ENCODE measurements at regions not wholly inside any gene's neighbourhood (a gene's known extent, or its start where the extent isn't known, plus 50 kb on each side); places are given as distances from the start of the nearest gene placed in this dataset.

DNA sequence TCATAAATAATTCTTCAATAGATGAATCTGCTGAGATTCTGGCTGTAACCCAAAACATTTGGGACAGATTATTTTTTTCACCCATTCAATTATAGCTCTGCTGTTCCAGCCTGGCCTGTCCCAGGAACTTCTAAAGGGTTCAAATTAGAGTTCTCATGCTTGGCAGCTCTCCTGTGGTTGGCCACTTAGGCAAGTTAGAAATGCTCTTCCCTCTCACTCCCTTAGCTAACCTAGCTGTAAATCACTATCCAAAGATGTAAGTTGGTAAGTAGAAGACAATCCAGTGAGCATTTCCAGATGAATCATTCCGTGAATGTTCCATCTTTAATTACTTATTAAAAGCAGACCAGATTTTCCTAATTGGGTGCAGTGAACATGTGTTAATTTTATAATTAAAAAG, 760.4 kb upstream of the TBX3 start:
- DNase-seq (ENCODE audit: low read depth in 4 of 4, low spot score in 2 of 4): no peak

DNA sequence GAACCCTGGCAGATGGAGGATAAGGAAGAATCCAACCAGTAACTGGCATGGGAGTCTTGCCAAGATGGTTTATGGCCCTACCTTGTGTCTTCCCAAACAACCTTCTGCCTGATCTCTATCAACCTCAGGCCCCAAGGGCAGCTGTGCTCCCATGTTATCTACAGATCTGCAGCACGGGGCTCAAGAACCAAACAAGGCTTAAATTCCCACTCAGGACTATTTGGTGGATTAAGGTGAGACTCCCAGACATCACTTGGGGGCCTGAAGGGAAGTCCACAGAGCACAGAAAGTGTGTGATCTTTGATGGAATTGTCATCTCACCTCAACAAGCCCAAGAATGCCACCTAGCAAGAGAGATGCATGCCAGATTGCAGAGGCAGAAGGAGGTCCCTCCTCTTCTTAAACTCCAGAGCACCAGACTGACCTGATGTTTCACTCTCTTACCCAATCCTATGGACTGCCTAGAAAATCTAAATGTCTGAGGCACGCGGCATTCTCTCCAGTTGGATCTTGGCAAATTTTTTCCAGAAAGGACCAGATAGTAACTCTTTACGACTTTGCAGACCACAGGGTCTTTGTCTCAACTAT, 759.5 kb upstream of the TBX3 start:
- DNase-seq (ENCODE audit: low read depth in 4 of 4, low spot score in 2 of 4): no peak

DNA sequence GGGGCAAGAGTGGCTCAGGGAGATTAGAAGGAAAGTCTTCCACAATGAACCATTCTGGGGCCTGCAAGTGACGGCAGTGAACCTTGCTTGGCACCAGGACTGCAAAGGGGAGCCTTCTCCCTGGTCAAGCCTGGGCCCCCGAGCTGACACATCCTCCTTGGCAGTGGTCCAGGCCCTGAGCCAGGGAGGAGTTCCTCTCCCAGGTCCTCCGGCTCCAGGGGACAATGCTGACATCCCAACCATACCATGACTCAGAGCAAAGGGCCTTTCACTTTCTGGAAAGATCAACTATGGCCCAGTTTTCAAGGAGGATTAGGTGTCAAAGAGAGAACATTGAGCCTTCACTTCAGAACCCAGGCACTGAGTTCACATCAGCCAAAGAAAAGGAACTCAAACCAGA, 756.5 kb upstream of the TBX3 start:
- no peak for DNase-seq (ENCODE audit: low read depth in 4 of 4, low spot score in 2 of 4)

DNA sequence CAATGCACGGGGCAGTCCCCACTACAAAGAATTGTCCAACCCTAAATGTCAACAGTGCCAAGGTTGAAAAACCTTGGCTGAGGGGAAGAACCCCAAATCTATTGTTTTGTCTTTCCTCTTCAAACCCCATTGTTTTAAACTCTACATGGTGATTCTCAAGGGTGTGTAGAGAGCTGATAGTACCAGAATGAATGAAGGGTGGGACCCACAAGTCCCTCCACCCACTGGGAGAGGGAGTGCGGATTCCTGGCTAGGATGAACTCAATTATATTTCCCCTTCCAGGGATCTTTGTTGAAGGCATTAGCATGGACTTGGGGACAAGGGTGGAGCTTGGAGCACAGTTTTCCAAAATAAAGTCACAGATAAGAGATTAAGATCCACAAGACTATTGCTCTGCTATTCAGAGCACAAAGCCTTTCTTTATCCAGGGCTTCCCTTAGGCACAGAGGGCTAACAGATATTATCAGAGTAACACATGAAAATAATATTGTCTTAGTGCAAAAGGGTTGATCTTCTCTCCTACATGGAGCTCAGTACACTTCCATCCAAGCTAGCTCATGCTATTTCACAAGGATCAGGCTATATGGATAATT, 755.1 kb upstream of the TBX3 start:
- no peak for DNase-seq (ENCODE audit: low read depth in 4 of 4, low spot score in 2 of 4)

DNA sequence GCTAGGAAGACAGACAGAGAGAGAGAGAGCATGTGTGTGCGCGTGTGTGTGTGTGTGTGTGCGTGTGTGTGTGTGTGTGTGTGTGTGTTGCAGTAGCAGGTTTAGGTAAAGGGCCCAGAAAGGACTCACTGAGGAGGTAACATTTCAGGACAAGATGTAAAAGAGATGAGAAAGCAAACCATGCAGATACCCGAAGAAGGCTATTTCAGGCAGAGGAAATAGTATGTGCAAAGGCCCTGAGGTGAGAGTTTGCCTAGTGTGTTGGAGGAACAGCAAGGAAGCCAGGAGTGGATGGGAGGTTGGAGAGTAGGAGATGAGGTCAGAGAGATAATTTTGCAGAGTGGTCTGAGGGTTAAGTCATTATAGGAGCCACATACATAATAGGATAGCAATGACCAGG, 754.3 kb upstream of the TBX3 start:
- no peak for DNase-seq (ENCODE audit: low read depth in 4 of 4, low spot score in 2 of 4)

DNA sequence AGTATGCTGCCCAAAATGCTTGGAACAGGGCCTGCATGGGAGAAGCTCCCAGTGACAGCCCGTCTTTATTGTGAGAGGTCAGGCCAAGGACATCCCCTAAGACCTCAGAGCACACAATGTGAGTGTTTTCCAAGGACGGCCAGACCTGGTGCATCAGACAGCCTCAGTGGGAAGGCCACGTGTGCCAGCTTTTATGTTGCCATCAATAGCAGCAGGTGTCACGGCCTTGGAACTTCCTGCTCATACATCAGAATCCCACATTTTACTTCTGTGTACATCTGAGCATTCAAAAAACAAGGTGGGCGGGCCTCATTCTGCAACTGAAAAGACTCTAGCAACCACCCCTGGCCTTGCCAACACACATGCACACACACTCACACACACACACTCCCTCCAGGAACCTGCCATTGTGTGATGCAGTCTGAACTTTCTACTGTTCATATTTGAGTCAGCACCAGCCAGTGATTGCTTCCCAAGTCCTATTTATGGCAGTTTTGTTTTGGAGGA, 753.1 kb upstream of the TBX3 start:
- no peak for DNase-seq (ENCODE audit: low read depth in 4 of 4, low spot score in 2 of 4)

DNA sequence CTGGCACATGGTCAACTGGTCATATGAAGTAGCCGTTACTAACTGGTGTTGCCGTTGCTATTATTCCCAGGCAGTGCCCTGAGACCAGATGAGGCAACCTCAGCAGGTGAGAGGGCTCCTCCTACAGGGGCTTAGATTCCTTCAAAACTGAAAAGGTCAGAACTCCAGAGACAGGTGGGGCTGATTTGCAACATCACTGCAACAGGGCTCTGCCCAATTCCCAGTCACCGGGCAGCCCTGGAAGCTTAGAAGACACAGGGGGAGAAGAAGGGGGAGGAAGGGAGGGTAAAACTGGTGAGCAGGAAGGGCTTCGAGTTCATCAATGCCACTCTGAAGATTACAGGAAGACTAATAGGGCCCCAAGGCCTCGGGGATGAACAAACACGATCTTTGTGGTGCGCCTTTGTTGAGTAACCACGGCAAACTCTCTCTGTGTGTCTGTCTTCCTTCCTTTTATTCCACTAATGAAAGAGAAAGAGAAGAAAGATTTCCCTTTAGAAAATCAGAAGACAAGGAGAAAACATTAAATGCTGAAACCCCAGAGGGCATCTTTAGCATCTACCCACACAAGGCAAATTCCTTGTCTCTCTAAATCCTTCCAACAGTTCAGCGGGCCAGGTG, 749.1 kb upstream of the TBX3 start:
- DNase-seq (ENCODE audit: low read depth in 4 of 4, low spot score in 2 of 4): no peak

DNA sequence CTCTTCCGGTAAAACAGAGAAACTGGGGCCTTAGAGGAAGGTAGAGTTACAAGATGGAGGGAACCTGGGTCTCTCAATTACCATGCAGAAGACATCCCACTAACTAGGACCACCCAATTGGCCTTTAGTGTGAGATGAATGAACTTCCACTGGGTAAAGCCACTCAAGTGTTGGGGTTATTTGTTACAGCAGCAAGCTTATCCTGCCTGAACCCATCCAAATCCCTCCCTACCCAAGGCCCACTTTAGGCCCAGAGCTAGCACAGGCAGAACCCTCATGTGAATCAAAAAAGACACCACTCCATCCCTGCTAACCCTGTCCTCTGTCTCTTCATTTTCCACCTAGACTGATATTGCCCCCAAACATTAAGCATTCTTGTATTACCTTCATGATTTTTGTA, 746.7 kb upstream of the TBX3 start:
- no peak for DNase-seq (ENCODE audit: low read depth in 4 of 4, low spot score in 2 of 4)

DNA sequence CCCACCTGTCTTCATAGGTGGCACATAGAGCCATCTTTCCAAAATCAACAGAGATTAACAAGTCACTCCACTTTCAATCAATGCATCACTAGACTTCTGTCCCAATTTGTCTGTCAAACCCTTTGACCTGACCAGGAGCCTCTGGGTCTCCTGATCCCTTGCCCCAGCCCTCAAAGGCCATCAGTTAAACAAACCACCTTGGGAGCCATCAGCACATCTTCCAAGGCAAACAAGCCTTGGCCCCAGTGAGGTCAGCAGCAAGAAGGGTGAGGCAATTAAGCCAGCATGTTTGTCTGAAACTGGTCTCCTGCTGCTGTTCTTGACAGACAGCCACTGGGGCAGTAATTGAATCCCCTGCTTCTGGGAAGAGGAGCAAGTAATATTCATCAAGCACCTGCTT, 742.8 kb upstream of the TBX3 start:
- DNase-seq (ENCODE audit: low read depth in 4 of 4, low spot score in 2 of 4): no peak

DNA sequence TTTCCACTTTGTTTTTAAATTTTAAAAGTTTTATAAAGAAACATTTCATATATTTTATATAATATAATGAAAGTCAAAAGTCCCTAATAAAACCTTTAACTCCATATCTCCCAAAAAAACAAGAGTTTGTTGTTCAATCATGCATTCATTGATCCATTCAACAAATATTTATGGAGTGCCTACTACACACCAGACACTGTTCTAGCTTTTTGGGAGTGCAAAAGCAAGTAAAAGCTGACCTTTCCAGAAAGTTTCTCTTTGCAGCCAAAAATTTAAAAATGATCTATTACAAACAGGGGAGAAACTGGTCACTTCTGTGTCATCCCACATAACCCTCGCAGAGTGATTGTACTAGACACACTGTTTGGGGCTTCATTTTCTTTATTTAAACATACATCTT, 740.0 kb upstream of the TBX3 start:
- no peak for DNase-seq (ENCODE audit: low read depth in 4 of 4, low spot score in 2 of 4)

DNA sequence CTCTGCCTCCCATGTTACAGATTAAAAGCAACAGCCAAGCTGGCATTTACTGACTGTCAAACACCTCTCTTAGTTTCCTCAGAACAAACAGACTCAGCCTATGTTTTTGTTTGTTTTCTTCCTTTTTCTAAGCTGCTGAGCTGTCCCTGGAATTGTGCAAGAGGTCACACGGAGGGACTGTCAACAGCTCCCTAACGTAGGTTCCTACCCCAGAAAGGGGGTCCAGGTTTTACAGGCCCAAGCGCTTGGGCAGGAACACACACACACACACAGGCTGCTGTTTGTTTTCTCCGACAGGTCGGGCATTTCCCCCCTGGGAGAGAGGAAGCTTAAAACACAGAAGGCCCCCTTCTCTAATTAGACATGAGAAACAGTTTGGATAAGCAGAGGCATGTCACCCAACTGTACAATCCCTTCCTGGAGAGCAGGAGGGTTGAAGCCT, 739.6 kb upstream of the TBX3 start:
- DNase-seq (ENCODE audit: low read depth in 4 of 4, low spot score in 2 of 4): no peak

DNA sequence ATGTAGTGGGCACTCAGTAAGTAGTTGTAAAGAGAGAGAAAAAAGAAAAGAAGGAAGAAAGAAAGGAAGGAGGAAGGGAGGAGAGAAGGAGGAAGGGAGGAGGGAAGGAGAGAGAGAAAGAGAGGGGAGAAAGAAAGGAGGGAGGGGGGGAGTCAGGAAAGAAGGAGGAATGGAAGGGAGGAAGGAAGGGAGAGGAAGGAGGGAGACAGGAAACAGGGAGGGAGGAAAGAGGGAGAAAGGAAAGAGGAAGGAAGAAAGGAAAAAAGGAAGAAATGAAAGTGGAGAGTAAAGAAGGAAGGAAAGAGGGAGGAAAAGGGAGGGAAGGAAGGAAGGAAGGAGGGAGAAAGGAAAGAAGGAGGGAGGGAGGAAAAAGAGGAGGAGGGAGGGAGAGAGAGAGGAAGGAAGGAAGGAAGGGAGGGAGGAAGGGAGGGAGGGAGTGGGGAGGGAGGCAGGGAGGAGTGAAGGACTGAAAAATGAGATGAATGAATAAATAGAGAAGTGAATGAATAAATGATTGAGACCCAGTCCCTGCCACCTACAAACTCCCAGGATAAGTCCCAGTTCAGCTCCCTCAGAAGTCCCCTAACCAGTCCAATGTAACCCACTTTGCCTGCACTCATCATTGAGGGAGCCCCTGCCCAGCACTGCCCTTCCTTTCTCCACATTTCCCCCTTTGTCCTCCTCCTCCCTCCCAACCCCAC, 739.0 kb upstream of the TBX3 start:
- no peak for DNase-seq (ENCODE audit: low read depth in 4 of 4, low spot score in 2 of 4)

DNA sequence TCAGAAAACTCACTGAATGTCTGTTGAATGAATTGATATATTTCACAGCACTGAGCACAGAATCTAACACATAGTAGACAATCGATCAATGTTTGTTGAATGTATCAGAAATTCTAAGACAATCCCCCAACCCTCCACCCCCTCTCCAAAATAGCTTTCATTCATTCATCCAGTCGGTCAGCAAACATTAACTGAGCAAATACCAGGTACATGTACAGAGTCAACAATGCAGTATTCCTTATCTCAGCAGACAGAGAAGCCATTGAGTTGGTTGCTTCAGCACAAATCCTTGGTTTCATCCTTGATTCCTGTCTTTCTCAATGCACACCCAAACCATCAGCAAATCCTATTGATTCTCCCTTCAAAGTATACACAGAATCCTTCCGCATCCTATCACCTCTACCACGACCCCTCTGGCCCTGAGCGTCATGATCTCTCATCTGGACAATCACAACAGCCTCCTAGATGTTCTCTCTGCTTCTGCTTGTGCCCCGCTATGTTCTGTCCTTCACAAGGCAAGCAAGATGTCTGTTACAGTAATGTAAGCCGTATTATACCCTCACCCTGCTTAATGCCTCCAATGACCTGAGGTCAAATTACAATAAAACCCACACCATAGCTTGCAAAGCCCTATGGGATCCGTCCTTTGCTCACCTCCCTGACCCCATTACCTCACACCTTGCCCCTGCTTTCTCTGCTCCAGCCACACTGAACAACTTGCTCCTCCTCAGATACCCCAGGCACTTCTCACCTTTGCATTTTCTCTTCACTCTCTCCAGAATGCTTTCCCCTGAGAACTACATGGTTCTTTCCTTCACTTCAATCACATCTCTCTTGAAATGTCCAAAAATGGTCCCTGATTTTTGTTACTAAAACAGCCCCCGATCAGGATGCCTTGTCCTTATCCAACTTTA, 738.1 kb upstream of the TBX3 start:
- DNase-seq (ENCODE audit: low read depth in 4 of 4, low spot score in 2 of 4): no peak

DNA sequence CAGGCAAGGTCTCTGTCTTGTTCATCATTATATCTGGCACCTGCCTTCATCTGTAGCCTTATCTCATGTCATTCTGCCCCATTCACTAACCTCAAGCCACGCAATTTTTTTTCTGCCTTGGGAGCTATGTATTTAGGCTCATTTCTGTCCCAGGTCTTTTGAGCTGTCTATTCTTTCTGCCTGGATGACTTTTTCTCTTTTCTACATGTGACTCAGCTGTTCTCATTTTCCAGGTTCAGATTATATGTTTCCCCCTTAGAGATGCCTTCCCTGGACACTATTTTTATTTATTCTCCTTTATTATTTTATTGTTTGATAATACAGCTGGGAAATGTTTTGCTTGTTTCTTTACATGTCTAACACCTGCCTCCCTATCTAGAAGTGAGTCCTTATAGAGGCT, 737.4 kb upstream of the TBX3 start:
- no peak for DNase-seq (ENCODE audit: low read depth in 4 of 4, low spot score in 2 of 4)

DNA sequence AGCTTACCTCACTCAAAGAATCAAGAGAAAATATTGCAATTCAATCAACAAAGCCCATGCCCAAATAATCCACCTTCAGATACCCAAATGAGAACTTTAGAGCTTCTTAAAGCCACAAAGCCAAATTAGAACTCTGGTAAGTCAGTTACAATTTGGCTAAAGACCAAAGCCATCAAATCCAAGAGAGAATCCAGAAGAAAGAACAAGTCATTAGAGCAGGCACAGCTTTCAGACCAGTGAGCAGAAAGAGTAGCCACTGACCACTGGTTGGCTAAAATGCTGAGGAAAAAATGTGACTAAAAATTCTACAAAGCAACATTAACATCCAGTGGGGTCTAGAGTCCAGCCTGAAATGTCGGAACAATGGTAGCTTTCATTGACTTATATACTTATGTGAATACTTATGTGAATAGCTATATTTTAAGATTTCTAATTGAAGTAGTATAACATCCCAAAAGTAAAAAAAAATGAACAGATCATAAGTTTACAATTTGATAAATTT, 735.2 kb upstream of the TBX3 start:
- no peak for DNase-seq (ENCODE audit: low read depth in 4 of 4, low spot score in 2 of 4)

DNA sequence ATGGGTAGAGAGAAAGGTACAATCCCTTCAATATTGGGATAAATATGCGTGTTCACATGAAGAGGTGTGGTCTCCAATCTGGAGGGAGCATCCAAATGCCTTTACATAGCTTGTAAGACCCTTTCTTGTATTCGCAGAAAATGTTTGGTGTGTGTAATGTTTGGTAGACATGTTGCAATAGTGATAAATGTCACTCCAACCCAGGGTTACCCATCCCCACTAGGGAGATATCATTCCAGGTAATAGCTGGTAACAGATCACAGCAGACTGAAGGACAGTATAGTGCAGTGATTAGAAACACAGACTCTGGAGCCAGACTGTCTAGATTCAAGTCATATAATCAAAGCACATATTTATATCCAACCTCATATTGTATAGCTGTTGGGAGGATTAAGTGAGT, 733.6 kb upstream of the TBX3 start:
- no peak for DNase-seq (ENCODE audit: low read depth in 4 of 4, low spot score in 2 of 4)

DNA sequence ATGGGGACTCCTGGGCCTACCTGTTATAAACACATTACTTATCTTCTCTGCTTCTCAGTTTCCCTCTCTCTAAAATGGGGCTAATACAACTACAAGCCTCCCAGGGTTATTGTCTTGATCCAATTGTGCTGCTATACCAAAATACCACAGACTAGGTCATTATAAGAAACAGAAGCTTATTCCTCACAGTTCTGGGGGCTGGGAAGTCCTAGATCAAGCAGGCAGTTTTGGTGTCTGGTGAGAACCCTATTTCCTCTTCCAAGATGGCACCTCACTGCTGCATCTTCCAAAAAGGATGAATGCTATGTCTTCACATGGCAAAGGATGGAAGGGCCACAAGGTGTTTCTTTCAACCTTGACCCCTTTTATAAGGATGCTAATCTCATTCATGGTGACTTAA, 732.9 kb upstream of the TBX3 start:
- DNase-seq (ENCODE audit: low read depth in 4 of 4, low spot score in 2 of 4): no peak

DNA sequence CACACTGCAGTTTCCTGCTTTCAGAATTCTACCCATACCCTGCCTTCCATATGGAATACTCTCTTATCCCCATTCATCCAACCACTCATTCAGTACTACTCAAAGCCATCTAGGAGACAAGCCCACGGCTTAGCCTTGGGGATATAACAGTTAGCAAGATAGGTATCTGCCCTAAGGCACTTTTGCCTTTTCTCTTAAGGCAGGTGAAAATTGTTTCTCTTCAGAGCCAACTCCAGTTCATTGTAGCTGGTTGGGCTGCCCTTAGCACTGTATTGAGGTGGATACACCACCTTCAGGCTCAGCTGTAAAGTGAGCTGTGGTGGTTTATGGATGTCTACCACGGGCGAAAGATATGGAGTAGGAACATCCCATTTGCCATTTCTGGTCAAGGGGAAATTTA, 729.7 kb upstream of the TBX3 start:
- no peak for DNase-seq (ENCODE audit: low read depth in 4 of 4, low spot score in 2 of 4)

DNA sequence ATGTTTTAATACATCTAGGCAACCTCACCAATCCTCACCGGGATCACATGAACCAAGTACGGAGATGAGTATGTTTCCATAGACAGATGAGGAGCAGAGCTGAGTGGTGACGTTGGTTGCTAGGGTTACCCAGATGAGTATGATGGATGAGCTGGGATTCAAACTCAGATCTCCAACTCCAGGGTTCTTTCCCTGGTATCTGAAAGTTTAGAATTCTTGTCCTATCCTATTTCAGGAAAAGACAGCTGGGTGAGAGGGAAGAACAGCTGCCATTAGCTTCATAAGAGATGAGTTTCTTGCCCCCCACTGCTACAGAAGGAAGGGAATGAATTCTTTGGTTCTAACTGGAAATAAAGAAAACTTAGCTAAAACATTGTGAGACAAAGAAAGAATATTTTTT, 728.9 kb upstream of the TBX3 start:
- no peak for DNase-seq (ENCODE audit: low read depth in 4 of 4, low spot score in 2 of 4)

DNA sequence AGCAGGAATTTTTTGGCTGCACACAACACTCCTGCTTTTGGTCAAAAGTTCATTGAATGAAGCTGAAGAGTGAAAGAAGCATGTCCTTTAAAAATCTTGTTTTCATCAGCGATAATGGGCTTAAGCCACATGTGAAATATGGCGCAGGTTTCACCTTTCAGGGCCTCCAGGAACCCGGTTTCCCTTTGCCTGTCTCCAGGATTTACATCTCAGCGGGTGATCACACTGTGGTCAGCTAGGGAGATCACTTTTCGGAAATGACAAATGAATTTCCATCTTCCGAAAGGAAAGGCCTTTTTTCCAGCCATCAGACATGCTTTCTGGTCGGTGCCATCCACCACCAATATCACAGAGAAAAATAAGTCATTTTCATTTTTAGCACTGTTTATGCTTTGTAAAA, 727.1 kb upstream of the TBX3 start:
- DNase-seq (ENCODE audit: low read depth in 4 of 4, low spot score in 2 of 4): no peak

DNA sequence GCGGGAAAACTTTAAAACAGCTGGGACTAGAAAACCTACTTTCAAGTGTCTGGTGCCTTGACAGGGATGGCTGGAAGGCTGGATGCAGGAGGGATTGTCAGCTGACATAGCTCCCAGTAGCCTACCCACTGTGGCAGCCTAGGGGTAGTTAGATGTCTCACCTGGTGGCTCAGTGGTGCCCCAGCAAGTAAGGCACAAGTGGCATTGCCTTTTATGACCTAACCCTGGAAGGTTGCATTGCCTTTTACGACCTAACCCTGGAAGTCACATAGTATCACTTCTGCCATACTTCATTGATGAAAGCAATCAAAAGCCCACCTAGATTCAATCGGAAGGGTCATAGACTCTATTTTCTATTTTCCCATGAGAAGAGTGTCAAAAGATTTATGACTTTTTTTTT, 724.7 kb upstream of the TBX3 start:
- DNase-seq (ENCODE audit: low read depth in 4 of 4, low spot score in 2 of 4): no peak
